Esophagus muscularis mucosa (tissue), 4 donors: ENCODE measurements at regions not wholly inside any gene's neighbourhood (a gene's known extent, or its start where the extent isn't known, plus 50 kb on each side); places are given as distances from the start of the nearest gene placed in this dataset.

Source experiments
- DNase-seq: peaks from one replicate; pipeline ENCODE4 v3.0.0-alpha.2; 2017; ENCODE audit errors: extremely low spot score
- H3K27ac ChIP-seq, 4 donors: fragments of 200-600 bp; sonication (generic); replicated peaks in 1 of 4; 1 replicate in 3 of 4; 2 replicates in 1 of 4; pipeline ENCODE4 v1.5.1; 2016 to 2019; ENCODE audit warnings: mild to moderate bottlenecking in 1 of 4
- H3K27me3 ChIP-seq, 4 donors: fragments of 200-600 bp; sonication (generic); one replicate each; pipeline versions ENCODE4 v1.5.1 to v1.6.0; 2016 to 2019
- H3K36me3 ChIP-seq, 4 donors: fragments of 200-600 bp; sonication (generic); one replicate each; pipeline ENCODE4 v1.5.1; 2016 to 2019
- H3K4me1 ChIP-seq, 4 donors: fragments of 200-600 bp; sonication (generic); one replicate each; pipeline ENCODE4 v1.5.1; 2016 to 2019
- H3K4me3 ChIP-seq, 4 donors: fragments of 200-600 bp; sonication (generic); 1 replicate in 2 of 4; 2 replicates in 2 of 4; pipeline ENCODE4 v1.5.1; 2016 to 2019; ENCODE audit warnings: mild to moderate bottlenecking in 4 of 4, moderate library complexity in 1 of 4
- H3K9me3 ChIP-seq, 4 donors: fragments of 200-600 bp; sonication (generic); 1 replicate in 3 of 4; 2 replicates in 1 of 4; pipeline ENCODE4 v1.5.1; 2016 to 2019
- EP300 ChIP-seq: sonication (generic); formaldehyde crosslinking; IDR thresholded peaks from one replicate; pipeline ENCODE4 v1.6.1; 2017; ENCODE audit warnings: antibody characterized with exemption
- POLR2A ChIP-seq: fragments of 450-650 bp; IDR thresholded peaks from one replicate; pipeline ENCODE4 v1.6.1; 2017; ENCODE audit warnings: antibody characterized with exemption, moderate library complexity, mild to moderate bottlenecking, low read depth
- POLR2AphosphoS5 ChIP-seq, 2 donors: sonication (generic); formaldehyde crosslinking; IDR thresholded peaks; one replicate each; pipeline ENCODE4 v1.6.1; 2017; ENCODE audit warnings: antibody characterized with exemption in 2 of 2
- WGBS: methylation state at CpG from one replicate; pipeline ENCODE4 v1.1.5; 2018; 5-methylcytosine and 5-hydroxymethylcytosine counted together
- intact Hi-C: fragments of 100-400 bp; cut with DNase I; formaldehyde crosslinking; loops from one replicate; pipeline ENCODE4 v1.15.1; 2023
- TF ChIP-seq, protein P1 (sequence below), 3 experiments: fragments of 200-600 bp in 2 of 3; fragments of 450-650 bp in 1 of 3; sonication (generic) in 2 of 3; IDR thresholded peaks; one replicate each; pipeline ENCODE4 v1.5.1; 2017 to 2019; ENCODE audit warnings: antibody characterized with exemption in 3 of 3, mild to moderate bottlenecking in 2 of 3, moderate library complexity in 1 of 3

DNA sequence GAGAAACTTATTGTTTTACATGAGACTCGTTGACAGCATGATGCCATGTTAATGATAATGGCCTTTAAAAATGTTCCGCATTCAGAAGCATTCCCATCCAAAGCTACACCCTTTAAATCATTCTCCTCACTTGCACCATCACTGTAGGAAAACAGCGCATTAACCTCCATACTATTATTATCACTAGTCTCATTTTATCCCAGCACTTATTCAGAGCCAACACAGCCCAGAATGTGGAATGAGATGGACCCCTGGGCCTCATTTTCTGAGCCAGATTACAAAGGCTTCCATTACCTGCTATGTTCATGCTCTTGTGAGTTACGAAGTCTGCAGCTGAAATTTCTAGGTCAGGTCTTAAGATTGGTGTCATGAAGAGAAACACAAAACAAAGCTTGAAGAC, 159.4 kb downstream of the HS3ST3A1 start:
- H3K27ac ChIP-seq, result no peak overlapping the region

GRCh38 chr17:13441873-13442272, 159.9 kb downstream of the HS3ST3A1 start:
- no peak overlapping the region for H3K4me3 ChIP-seq
- DNase-seq, result no peak
- intact Hi-C loops, result no loop called here
- H3K27me3 ChIP-seq, result no peaks in the 10 kb centered on the region
- H3K27ac ChIP-seq, result no peak overlapping the region
- H3K36me3 ChIP-seq, result no peaks in the 10 kb centered on the region
- no peaks in the 10 kb centered on the region for H3K4me1 ChIP-seq
- TF ChIP-seq, protein P1, sequence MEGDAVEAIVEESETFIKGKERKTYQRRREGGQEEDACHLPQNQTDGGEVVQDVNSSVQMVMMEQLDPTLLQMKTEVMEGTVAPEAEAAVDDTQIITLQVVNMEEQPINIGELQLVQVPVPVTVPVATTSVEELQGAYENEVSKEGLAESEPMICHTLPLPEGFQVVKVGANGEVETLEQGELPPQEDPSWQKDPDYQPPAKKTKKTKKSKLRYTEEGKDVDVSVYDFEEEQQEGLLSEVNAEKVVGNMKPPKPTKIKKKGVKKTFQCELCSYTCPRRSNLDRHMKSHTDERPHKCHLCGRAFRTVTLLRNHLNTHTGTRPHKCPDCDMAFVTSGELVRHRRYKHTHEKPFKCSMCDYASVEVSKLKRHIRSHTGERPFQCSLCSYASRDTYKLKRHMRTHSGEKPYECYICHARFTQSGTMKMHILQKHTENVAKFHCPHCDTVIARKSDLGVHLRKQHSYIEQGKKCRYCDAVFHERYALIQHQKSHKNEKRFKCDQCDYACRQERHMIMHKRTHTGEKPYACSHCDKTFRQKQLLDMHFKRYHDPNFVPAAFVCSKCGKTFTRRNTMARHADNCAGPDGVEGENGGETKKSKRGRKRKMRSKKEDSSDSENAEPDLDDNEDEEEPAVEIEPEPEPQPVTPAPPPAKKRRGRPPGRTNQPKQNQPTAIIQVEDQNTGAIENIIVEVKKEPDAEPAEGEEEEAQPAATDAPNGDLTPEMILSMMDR (IDR thresholded peaks at IDR 0.05), result no peak
- TF ChIP-seq POLR2A (no peak), EP300 (no peak), POLR2AphosphoS5 (IDR thresholded peaks at IDR 0.05) (no peak)
- no peaks in the 10 kb centered on the region for H3K9me3 ChIP-seq
- WGBS, result 81% methylated on average over 1 of the region's 1 CpG

More for the DNA sequence above, 159.4 kb downstream of the HS3ST3A1 start:
- no peaks in the 10 kb centered on the region for H3K27me3 ChIP-seq
- TF ChIP-seq, protein P1 (IDR thresholded peaks at IDR 0.05), result no peak
- TF ChIP-seq EP300, result no peak
- no peak for TF ChIP-seq POLR2A
- no peak for TF ChIP-seq POLR2AphosphoS5 (IDR thresholded peaks at IDR 0.05)
- H3K36me3 ChIP-seq, result no peaks in the 10 kb centered on the region
- no peak for DNase-seq
- H3K9me3 ChIP-seq, result no peaks in the 10 kb centered on the region
- H3K4me3 ChIP-seq, result no peak overlapping the region
- H3K4me1 ChIP-seq, result no peaks in the 10 kb centered on the region
- WGBS, result 91% methylated on average over 4 of the region's 4 CpGs
- intact Hi-C loops, result no loop called here

GRCh38 chr17:13437966-13438779, 163.6 kb downstream of the HS3ST3A1 start:
- Histone ChIP-seq H3K27me3 (no peaks in the 10 kb centered on the region), H3K4me3 (no peak overlapping the region), H3K9me3 (no peaks in the 10 kb centered on the region), H3K36me3 (no peaks in the 10 kb centered on the region), H3K27ac (no peak overlapping the region), H3K4me1 (no peaks in the 10 kb centered on the region)
- DNase-seq, result peak; percentile 47
- 83% methylated on average over 17 of the region's 17 CpGs for WGBS
- intact Hi-C loops, result no loop called here
- TF ChIP-seq, protein P1 (IDR thresholded peaks at IDR 0.05), result no peak
- no peak for TF ChIP-seq POLR2A
- no peak for TF ChIP-seq POLR2AphosphoS5 (IDR thresholded peaks at IDR 0.05)
- no peak for TF ChIP-seq EP300

DNA sequence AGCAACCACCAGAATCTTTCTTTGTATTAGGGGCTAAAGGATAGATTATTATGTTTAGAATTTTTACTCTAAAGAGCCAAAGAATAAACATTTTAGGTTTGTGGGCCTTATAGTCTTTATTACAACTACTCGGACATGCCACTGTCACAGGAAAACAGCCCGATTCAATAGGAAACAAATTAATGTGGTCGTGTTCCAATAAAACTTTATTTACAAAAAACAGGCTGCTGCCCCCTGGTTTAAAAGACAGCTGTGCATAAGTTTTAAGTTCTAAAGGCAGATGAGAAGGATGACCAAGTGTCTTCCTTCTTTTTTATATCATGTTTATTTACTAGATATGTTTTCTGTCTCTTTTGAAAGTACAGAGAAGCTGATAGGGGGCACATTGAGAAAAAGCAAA, 166.5 kb downstream of the HS3ST3A1 start:
- peaks cover 0 to 4% (median 0%) of the 10 kb centered on the region in 4 donors for H3K9me3 ChIP-seq
- no peak overlapping the region for H3K4me3 ChIP-seq
- WGBS, result 87% methylated on average over 3 of the region's 3 CpGs
- H3K4me1 ChIP-seq, result no peaks in the 10 kb centered on the region
- no peak for DNase-seq
- no peak overlapping the region for H3K27ac ChIP-seq
- no peaks in the 10 kb centered on the region for H3K36me3 ChIP-seq
- TF ChIP-seq POLR2AphosphoS5 (IDR thresholded peaks at IDR 0.05), result no peak
- TF ChIP-seq, protein P1 (IDR thresholded peaks at IDR 0.05), result no peak
- no peak for TF ChIP-seq POLR2A
- TF ChIP-seq EP300, result no peak
- no peaks in the 10 kb centered on the region for H3K27me3 ChIP-seq
- intact Hi-C loops, result no loop called here

- Histone ChIP-seq H3K9me3 (peaks cover 0 to 4% (median 0%) of the 10 kb centered on the region in 4 donors), H3K27me3 (no peaks in the 10 kb centered on the region), H3K4me3 (no peak overlapping the region), H3K36me3 (no peaks in the 10 kb centered on the region), H3K27ac (no peak overlapping the region), H3K4me1 (no peaks in the 10 kb centered on the region)
- 47% methylated on average over 5 of the region's 5 CpGs for WGBS
- peak; percentile 39 for DNase-seq
- intact Hi-C loops, result no loop called here
- TF ChIP-seq, protein P1 (IDR thresholded peaks at IDR 0.05), result no peak
- TF ChIP-seq EP300, result no peak
- no peak for TF ChIP-seq POLR2A
- TF ChIP-seq POLR2AphosphoS5 (IDR thresholded peaks at IDR 0.05), result no peak
Observed at GRCh38 chr17:13429201-13429600, 172.5 kb downstream of the HS3ST3A1 start.
